SJSA1 (cell line): ENCODE measurements at regions not wholly inside any gene's neighbourhood (a gene's known extent, or its start where the extent isn't known, plus 50 kb on each side); places are given as distances from the start of the nearest gene placed in this dataset.

Source experiments
- DNase-seq, 2 experiments: peaks; one replicate each; pipeline ENCODE4 v3.0.0-alpha.2; 2015 to 2020; ENCODE audit warnings: low spot score in 2 of 2, low read depth in 1 of 2
- H3K27ac ChIP-seq: fragments of 250-450 bp; sonication (Bioruptor Pico); 2 replicates; pipeline ENCODE4 v1.5.1; 2020; ENCODE audit warnings: mild to moderate bottlenecking, moderate library complexity
- H3K27me3 ChIP-seq: fragments of 250-450 bp; sonication (Bioruptor Pico); replicated peaks from 2 replicates; pipeline ENCODE4 v1.5.1; 2020; ENCODE audit warnings: mild to moderate bottlenecking, moderate library complexity
- H3K36me3 ChIP-seq: fragments of 250-450 bp; sonication (Bioruptor Pico); 2 replicates; pipeline ENCODE4 v1.5.1; 2020; ENCODE audit warnings: mild to moderate bottlenecking
- H3K4me1 ChIP-seq: fragments of 250-450 bp; sonication (Bioruptor Pico); replicated peaks from 2 replicates; pipeline ENCODE4 v1.6.1; 2021; ENCODE audit warnings: mild to moderate bottlenecking
- H3K4me3 ChIP-seq: fragments of 250-450 bp; sonication (Bioruptor Pico); 2 replicates; pipeline ENCODE4 v1.5.1; 2020; ENCODE audit warnings: mild to moderate bottlenecking
- H3K9me3 ChIP-seq: fragments of 250-450 bp; sonication (Bioruptor Pico); replicated peaks from 2 replicates; pipeline ENCODE4 v1.5.1; 2020; ENCODE audit warnings: mild to moderate bottlenecking

DNA sequence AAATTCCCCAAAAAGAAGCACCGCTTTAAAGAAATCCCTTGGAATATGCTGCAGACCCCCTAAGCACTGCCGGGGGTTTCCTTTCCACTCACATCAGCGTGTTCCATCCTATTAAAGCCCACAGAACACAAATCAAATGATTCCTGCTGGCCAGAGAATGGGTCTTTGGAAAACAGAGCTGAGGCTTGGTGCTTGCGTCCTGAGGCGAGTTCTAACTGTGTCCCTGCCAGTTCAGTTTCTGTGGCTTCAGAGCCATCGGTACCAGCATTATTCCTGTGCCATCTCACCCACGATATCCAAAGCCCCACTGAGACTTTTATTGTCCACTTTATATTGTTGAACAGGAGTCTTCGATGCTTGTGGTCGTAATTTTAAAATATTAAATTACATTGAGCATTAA, 142.0 kb upstream of the SYT13 start:
- Histone ChIP-seq H3K4me3 (no peak overlapping the region), H3K9me3 (no peaks in the 10 kb centered on the region), H3K36me3 (no peaks in the 10 kb centered on the region), H3K27ac (no peak overlapping the region), H3K27me3 (peaks cover 54% of the 10 kb centered on the region), H3K4me1 (no peaks in the 10 kb centered on the region)
- DNase-seq = no peak

DNA sequence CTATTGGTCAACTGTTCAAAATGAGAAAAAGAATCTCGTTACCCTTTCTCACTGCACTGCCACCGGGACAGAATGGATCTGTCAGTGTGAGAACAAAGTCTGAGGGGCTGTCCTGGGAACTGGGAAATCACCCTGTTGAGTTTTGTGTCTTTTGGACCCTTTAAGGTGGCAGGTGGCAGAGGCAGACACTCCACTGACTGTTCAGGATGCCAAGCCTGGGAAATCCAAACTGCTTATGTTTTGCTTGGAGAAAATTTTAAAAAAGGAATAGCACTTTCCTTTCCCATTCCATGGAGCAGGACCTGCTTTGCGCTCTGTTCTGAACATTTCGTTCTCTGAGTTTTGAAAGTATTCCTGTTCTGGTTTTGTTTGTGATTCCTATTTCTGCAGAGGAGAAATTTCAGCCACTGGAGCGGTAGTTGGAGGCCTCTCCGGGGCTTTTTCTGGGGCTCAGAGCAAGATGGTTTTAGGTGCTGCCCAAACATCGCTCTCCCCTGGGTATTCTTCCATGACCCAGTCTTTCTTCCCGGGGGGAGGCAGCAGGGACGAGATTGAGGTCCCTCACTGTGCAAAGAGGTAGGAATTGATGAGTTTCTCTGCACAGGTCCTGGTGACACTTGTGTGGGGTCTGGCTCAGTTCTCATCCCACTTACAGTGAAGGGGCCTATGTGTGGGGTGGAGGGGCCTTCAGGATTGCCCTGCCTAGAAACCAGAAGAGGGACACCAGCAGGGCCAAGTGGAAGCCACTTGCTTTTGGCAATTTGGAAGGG, 138.5 kb upstream of the SYT13 start:
- no peak for DNase-seq
- H3K4me3 ChIP-seq = no peak overlapping the region
- H3K36me3 ChIP-seq = no peaks in the 10 kb centered on the region

DNA sequence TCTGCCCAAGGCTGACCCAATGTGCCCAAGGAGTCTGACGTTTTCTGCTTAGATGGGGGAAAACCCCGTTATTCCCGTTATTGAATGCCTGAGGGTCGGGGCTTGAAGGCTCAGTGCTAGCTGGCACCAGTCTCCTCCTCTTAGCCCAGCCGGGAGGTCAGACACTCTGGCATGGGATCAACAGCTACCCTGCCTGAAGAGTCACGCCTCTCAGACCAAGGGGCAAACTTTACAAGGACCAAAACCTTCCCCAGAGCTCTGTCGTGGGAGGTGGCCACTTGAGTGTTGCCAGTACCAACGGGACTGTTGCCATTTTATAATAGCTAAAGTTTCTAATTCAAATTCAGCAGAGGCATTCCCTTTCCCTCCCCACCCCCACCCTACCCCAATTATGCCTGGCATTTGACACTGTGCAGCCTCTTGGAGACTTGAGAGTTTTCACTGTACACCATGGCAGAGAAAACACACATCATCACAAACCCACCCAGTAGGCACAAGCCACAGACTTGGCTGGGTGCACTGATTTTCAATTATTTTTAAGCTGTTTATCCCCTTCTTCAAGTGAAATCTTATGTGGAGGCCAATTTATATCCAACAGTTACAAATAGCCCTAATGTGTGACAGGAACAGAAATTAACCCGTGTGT, 137.5 kb upstream of the SYT13 start:
- H3K4me3 ChIP-seq = no peak overlapping the region
- peaks cover 5% of the 10 kb centered on the region; the same call in 1 of the 2 replicates for H3K9me3 ChIP-seq
- no peak overlapping the region for H3K27ac ChIP-seq
- no peaks in the 10 kb centered on the region for H3K36me3 ChIP-seq
- DNase-seq = no peak
- H3K4me1 ChIP-seq = no peaks in the 10 kb centered on the region
- peaks cover 22% of the 10 kb centered on the region for H3K27me3 ChIP-seq

More for the DNA sequence above, 138.5 kb upstream of the SYT13 start:
- Histone ChIP-seq H3K27ac (no peak overlapping the region), H3K9me3 (peaks cover 2% of the 10 kb centered on the region; the same call in 1 of the 2 replicates), H3K4me1 (no peaks in the 10 kb centered on the region), H3K27me3 (peaks cover 32% of the 10 kb centered on the region)

DNA sequence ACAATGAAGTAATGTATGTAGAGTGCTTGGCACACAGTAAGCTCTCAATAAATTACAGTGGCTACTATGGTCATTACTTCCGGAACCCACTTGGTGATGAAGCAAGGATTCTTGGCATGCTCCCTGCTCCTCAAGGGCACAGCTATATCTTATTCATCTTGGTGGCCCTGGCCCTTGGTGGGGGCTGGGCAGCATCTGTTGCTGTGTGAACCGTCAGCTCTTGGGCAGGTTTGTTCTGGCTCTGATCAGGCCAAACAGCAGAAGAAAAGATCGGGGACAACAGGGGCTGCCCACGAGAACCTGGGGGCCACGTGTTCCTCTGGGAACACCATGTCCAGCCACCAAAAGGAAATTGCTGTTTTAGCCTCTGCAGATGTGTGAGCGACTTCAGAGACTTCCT, 136.9 kb upstream of the SYT13 start:
- no peaks in the 10 kb centered on the region for H3K36me3 ChIP-seq
- no peak overlapping the region for H3K27ac ChIP-seq
- H3K9me3 ChIP-seq = peaks cover 5% of the 10 kb centered on the region; the same call in 1 of the 2 replicates
- peaks cover 16% of the 10 kb centered on the region; the same call in 1 of the 2 replicates for H3K27me3 ChIP-seq
- no peak for DNase-seq
- H3K4me1 ChIP-seq = no peaks in the 10 kb centered on the region
- no peak overlapping the region for H3K4me3 ChIP-seq

DNA sequence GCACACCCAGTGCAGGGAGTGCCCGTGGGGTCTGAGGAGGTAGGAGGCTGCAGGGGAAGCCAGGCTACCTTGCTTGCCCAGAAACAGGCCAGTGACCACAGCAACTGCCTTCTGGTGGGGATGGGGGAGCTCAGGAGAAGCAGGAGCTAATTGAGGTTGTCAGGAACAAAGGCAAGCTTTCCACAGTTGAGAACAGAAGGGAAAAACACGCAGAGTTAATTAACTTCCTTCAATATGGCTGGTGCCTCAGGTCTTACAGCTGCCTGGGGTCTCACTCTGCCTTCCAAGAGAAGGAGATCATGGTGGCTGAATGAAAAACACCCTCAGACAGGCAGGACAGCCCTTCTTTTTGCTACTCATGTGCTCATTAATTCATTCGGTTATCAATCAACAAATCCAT, 127.9 kb upstream of the SYT13 start:
- Histone ChIP-seq H3K4me1 (peaks cover 7% of the 10 kb centered on the region), H3K9me3 (0 out of 2 replicates have a peak, but pooled peaks cover 2% of the 10 kb centered on the region), H3K4me3 (no peak overlapping the region), H3K27me3 (peaks cover 10% of the 10 kb centered on the region), H3K36me3 (no peaks in the 10 kb centered on the region), H3K27ac (no peak overlapping the region)
- DNase-seq = no peak

DNA sequence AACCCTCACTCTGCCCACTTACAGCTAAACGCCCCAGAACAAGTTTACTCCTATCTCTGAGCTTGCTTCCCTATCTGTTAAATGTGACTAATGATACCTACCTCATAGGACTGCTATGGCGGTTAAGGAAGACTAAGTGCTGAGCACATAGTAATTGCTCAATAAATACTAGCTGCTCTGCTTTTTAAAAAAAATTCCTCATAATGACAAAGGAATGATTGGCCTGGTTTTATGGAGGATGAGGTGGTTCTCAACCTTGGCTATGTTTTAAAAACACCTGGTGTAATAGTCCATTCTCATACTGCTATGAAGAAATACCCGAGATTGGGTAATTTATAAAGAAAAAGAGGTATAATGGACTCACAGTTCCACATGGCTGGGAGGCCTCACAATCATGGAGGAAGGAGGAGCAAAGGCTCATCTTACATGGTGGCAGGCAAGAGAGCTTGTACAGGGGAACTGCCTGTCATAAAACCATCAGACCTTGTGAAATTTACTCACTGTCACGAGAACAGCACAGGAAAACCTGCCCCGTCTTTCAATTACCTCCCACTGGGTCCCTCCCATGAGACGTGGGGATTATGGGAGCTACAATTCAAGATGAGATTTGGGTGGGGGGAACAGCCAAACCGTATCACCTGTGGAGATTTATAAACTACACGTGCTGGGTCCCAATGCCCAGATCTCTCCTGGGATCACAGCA, 127.2 kb upstream of the SYT13 start:
- no peak overlapping the region for H3K27ac ChIP-seq
- no peak for DNase-seq
- no peaks in the 10 kb centered on the region for H3K9me3 ChIP-seq
- no peaks in the 10 kb centered on the region for H3K36me3 ChIP-seq
- no peak overlapping the region for H3K4me3 ChIP-seq
- H3K4me1 ChIP-seq = peaks cover 7% of the 10 kb centered on the region
- H3K27me3 ChIP-seq = peaks cover 10% of the 10 kb centered on the region

DNA sequence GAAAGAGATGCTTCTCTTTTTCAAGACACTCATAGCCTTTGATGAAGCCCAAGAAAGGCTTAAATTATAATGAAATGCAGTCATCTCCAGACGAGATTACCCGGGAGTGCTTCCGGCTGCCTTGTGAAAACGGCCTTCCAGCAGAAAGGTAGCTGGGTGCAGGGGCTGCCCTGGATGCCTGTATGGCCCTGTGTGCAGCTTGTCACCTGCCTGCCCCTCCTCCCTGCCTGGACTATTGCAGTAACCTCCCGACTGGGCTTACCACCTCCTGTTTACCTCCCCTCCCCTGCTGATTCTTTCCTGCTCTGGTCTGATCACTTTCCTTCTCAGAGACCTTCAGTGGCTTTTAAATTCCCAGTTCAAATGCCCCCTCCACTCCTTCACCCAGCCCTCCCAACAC, 126.4 kb upstream of the SYT13 start:
- Histone ChIP-seq H3K36me3 (no peaks in the 10 kb centered on the region), H3K4me3 (no peak overlapping the region), H3K27ac (no peak overlapping the region), H3K9me3 (no peaks in the 10 kb centered on the region), H3K4me1 (peaks cover 7% of the 10 kb centered on the region), H3K27me3 (peaks cover 13% of the 10 kb centered on the region)
- DNase-seq = no peak

DNA sequence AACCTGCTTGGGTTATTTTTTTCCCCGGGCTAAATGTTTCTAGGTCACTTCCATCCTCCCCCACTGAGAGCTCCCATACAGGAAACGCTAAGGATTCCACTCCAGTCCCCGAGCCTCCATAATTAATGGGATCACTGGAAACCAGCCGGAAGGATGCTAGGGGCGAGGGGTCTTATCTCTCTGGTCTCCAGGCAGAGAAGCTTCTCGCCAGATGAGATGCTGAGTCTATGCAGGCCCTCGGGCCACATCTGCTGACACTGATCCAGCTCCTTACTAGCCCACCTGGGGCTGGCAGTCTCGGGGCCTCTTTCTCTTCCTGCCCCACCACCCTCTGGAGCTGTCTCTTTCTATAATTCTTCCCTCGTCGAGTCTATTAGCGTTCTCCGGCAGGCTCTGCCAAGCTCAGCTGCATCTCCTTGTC, 125.9 kb upstream of the SYT13 start:
- Histone ChIP-seq H3K27ac (no peak overlapping the region), H3K36me3 (no peaks in the 10 kb centered on the region), H3K9me3 (no peaks in the 10 kb centered on the region), H3K4me1 (peaks cover 7% of the 10 kb centered on the region), H3K4me3 (no peak overlapping the region), H3K27me3 (peaks cover 14% of the 10 kb centered on the region)
- no peak for DNase-seq

DNA sequence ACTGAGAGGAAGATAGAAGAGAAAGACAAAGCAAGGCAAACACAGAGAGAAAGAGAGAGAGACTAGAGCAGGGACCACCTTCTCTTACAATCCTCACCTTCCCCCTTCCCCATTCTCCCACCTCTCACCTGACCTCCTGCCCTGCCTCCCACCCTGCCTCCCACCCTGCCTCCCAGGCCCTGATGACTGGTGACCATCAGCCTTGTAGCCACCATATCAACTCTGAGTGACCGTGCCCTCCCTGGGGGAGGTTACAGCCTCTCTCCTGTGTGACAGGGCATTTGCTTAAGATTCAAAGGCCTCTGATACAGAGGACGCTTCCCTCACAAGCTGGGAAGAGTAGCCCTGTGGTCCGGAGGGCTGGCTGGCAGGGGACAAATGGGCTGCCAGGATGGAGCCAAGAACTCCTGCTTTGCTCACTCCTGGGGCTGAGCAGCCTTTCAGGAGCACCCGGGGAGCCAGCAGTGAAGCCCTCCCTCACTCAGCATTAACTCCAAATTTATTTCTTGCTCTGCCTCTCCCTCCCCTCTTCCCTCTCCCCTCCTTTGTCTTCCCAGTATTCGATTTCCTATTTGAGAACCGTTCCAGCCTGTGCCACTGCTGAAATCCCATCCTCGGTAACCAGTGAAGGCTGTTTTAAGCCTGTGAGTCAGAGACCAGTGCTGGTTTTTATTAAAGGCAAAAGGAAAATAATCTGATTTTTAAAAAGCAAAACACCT, 125.2 kb upstream of the SYT13 start:
- H3K27me3 ChIP-seq = peaks cover 14% of the 10 kb centered on the region
- H3K9me3 ChIP-seq = no peaks in the 10 kb centered on the region
- no peaks in the 10 kb centered on the region for H3K36me3 ChIP-seq
- H3K27ac ChIP-seq = no peak overlapping the region
- peaks cover 7% of the 10 kb centered on the region for H3K4me1 ChIP-seq
- no peak for DNase-seq
- no peak overlapping the region for H3K4me3 ChIP-seq

DNA sequence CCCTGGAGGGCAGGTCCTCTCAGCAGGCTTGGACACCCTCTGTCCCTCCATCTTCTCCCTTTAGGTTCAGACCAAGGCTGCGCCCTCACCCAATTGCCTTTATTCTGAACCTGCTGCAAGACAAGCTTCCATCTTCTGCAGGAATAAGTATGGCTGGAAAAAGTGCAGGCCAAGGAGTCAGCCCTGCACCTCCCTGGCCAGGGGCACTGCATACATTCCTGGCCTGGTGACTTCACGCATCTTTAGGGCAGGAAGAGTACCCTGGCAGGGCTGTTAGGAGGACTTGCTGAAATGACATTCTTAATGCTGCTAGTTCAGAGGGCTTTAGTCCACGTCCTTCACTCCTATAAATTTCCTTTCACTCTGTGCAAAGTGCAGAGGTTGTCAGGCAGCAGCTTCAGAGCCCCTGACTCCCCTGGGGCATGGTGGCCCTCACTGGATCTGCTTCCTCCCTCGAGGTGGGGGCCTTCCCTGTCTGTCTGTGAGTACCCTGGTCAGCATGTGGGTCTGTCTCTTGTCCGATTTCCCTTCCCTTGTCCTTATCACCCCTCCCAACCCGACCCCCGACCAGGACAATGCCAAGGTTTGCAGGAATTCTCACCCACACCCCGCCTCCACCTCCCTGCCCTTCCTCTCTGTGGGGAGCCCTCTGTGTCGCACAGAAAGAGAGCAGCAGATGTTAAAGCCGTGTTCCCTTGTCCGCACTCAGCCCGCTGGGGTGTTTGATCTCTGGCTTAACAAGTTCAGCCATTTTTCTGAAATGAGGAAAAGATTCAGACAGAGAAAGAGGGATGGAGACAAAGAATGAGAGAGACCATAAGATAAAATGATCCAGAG, 124.5 kb upstream of the SYT13 start:
- H3K36me3 ChIP-seq = no peaks in the 10 kb centered on the region
- DNase-seq = no peak
- H3K9me3 ChIP-seq = no peaks in the 10 kb centered on the region
- no peak overlapping the region for H3K27ac ChIP-seq
- H3K4me1 ChIP-seq = peaks cover 7% of the 10 kb centered on the region
- no peak overlapping the region for H3K4me3 ChIP-seq
- H3K27me3 ChIP-seq = peaks cover 14% of the 10 kb centered on the region

DNA sequence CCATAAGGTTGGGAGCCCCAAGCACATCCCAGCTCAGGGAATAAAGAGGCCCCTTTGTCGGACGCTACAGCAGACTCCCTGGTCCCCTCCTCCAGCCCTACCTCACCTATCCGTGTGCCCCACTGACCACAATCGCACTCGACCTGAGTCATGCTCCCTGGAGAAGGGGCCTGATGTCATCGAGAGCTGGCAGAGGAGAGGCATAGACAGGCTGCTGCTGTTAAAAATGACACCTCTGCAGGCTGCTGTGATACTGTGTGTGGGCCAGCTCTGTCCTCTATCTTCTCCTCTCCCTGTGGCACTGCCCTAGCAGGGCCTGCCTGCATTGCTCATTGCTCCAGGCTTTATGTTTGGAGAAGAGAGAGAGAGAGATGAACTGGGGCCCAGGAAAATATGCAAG, 123.4 kb upstream of the SYT13 start:
- no peaks in the 10 kb centered on the region for H3K36me3 ChIP-seq
- no peaks in the 10 kb centered on the region for H3K9me3 ChIP-seq
- no peak for DNase-seq
- H3K27ac ChIP-seq = no peak overlapping the region
- H3K4me3 ChIP-seq = no peak overlapping the region
- peaks cover 14% of the 10 kb centered on the region for H3K27me3 ChIP-seq
- peaks cover 7% of the 10 kb centered on the region for H3K4me1 ChIP-seq

DNA sequence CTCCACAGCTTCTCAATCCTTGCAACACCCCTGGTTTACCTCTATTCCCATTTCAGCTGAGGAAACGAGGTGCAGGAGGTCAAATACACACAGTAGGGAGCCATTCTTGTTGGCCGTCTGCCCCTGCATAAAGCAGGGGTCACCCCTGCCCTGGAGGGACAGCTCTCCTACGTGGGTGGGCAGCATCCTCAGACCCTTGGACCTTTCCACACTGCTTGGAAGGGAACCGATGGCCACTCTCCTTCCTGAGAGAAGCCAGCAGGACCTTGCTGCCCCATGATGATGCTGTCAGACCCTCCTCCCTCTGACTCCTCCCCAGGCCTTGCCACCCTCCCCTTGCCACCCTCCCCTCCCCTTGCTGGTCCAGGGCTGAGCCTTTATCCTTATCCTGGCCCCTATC, 121.1 kb upstream of the SYT13 start:
- Histone ChIP-seq H3K27me3 (peaks cover 11% of the 10 kb centered on the region), H3K4me1 (peaks cover 7% of the 10 kb centered on the region), H3K4me3 (no peak overlapping the region), H3K9me3 (no peaks in the 10 kb centered on the region), H3K36me3 (no peaks in the 10 kb centered on the region), H3K27ac (no peak overlapping the region)
- no peak for DNase-seq
